ENCODE measurements at regions not wholly inside any gene's neighbourhood (a gene's known extent, or its start where the extent isn't known, plus 50 kb on each side); places are given as distances from the start of the nearest gene placed in this dataset.

DNA sequence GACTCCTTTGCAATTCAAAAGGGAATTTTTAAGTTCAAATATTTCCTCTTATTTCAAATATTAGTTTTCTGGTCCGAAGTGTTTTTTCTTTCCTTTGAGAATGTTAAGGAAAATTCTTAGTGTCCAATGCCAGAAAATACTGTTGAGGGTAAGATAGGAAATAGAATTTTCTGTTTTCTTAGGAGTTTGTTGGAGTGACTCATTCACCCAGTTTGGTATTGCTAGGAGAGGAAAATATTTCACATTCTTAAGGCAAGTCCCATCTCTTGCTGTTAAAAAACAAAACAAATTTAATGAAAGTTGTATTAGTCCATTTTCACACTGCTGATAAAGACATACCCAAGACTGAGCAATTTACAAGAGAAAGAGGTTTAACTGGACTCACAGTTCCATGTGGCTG is 349.2 kb upstream of the ADAMTSL1 start:
- DNase-seq (ENCODE audit: low read depth) = peak; percentile 29
- TF ChIP-seq, protein P1, sequence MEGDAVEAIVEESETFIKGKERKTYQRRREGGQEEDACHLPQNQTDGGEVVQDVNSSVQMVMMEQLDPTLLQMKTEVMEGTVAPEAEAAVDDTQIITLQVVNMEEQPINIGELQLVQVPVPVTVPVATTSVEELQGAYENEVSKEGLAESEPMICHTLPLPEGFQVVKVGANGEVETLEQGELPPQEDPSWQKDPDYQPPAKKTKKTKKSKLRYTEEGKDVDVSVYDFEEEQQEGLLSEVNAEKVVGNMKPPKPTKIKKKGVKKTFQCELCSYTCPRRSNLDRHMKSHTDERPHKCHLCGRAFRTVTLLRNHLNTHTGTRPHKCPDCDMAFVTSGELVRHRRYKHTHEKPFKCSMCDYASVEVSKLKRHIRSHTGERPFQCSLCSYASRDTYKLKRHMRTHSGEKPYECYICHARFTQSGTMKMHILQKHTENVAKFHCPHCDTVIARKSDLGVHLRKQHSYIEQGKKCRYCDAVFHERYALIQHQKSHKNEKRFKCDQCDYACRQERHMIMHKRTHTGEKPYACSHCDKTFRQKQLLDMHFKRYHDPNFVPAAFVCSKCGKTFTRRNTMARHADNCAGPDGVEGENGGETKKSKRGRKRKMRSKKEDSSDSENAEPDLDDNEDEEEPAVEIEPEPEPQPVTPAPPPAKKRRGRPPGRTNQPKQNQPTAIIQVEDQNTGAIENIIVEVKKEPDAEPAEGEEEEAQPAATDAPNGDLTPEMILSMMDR (IDR thresholded peaks at IDR 0.05; ENCODE audit: insufficient read depth, low read length) = no peak
- H3K4me3 ChIP-seq (ENCODE audit: low read depth, low read length) = no peak overlapping the region

DNA sequence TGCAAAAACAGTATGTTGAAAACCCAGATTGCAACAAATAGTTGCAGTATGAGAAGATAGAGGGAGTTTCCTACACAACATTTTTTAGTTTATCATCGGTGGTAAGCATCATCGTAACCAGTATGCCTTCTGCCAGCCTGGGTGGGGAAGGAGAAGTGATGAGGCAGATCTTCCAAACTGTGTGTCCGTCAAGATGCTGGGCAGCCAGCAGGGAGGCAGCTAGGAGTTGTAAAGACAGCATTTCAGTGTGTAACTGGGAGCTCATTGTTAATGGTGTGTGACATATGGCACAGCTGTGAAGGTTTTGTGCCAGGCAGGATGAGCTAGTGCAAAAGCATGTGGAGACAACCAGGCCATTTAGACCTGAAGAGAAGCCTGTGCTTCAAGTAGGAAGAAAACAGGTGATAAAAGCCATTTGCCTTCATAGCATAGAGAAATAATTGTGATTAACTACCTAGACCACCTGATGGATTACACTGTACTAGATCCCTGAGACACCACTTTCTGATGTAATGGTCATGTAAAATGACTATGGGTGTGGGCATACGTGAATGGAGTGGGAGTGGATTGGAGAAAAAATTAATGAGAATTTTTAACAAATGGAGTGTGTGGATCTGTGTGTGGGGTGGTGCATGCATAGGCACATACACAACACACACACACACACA is 347.0 kb upstream of the ADAMTSL1 start:
- peak; percentile 3 for DNase-seq (ENCODE audit: low read depth)
- TF ChIP-seq, protein P1 (IDR thresholded peaks at IDR 0.05; ENCODE audit: insufficient read depth, low read length) = no peak
- no peak overlapping the region for H3K4me3 ChIP-seq (ENCODE audit: low read depth, low read length)

DNA sequence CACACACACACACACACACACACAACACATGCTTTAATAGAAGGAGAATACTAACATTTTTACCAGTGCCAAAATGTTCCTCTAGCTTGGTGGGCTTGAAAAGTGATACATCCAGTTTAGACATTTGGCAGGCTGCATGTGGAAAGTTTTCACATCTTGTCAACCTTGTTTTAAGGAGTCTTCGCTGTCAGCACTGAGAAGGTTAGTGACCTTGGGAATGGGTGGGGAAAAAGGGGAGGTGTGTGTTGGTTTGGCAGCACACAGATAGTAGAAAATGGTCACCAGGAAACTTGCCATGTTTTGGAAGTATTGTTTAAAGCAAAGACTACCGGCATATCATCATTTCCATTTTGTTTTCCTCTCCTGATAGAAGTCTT is 346.5 kb upstream of the ADAMTSL1 start:
- TF ChIP-seq, protein P1 (IDR thresholded peaks at IDR 0.05; ENCODE audit: insufficient read depth, low read length) = no peak
- DNase-seq (ENCODE audit: low read depth) = no peak
- no peak overlapping the region for H3K4me3 ChIP-seq (ENCODE audit: low read depth, low read length)

DNA sequence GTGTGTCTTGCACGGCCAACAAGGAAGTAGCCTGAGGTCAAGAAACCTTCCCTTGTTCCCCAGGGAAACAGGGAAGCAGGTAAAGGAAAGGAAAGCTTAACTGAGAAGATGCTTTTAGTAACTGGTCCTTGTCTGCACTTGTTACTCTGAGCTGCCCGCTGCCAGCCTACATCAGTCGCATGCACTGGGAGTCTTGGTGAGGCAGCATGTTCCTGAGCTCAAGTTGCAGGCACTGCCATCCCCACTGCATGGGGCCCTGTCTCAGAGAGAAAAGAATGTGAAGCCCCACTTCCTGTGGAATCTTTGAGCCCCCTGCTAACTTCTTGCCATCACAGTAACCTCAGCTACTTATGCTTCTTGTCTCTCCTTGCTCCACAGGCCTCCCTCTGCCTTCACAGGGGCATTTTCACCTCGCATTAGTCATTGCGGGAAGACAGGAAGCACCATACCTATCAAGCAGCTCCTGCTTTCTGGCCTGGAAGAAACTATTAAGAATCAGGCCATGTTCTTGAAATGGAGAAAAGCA is 344.1 kb upstream of the ADAMTSL1 start:
- TF ChIP-seq, protein P1 (IDR thresholded peaks at IDR 0.05; ENCODE audit: insufficient read depth, low read length) = no peak
- DNase-seq (ENCODE audit: low read depth) = no peak

DNA sequence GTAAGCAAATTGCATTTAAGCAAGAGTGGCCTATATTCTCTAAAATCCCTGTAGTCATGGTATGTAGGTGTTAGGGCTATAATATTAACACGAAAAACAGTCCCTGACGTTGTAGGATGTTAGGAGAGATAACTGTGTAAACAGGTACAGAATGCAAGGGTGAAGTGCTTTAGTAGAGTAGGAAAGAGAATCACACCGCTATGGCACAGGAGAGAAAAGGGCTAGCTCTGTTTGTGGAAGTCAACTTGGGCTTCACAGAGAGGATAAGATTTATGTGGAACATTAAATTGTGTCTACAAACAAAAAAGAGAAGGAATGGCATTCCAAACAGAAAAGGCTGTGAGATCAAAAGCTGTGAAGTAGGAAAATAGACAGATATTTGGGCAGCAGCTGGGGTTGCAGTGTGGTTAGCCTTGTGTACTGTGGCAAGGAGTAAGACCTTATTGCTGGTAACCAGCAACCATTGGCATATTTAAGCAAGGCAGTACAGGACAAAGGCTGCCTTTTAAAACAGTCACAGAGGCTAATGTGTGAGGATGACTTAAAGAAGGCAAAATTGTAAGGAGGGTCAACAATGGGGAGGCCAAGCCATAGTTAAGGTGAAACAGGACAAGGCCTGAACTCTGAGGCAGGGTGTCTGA is 337.5 kb upstream of the ADAMTSL1 start:
- TF ChIP-seq, protein P1 (IDR thresholded peaks at IDR 0.05; ENCODE audit: insufficient read depth, low read length) = no peak
- no peak overlapping the region for H3K4me3 ChIP-seq (ENCODE audit: low read depth, low read length)
- no peak for DNase-seq (ENCODE audit: low read depth)

More for the DNA sequence above, 344.1 kb upstream of the ADAMTSL1 start:
- H3K4me3 ChIP-seq (ENCODE audit: low read depth, low read length) = no peak overlapping the region

DNA sequence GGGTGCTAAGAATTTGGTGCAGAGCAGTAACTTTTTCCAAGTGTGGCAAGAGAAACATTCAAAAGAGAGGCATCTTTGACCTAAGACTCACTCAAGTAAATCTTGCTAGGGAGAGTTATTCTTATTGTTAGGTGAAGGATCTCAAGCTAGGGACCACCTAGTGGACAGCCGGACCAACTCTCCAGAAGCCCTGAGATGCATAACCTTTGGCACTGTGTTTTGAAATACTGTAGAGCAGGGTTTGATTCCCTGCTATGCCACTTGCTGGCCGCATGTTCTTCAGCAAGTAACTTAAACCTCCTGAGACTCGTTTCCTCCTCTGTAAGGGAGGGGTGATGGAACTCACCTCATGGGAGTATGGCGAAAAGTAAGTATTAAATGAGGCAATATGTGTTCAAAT is 336.1 kb upstream of the ADAMTSL1 start:
- TF ChIP-seq, protein P1 (IDR thresholded peaks at IDR 0.05; ENCODE audit: insufficient read depth, low read length) = peak; percentile 8
- H3K4me3 ChIP-seq (ENCODE audit: low read depth, low read length) = no peak overlapping the region
- no peak for DNase-seq (ENCODE audit: low read depth)

Data from fibroblast of the aortic adventitia (primary cell).